ENCODE measurements at regions not wholly inside any gene's neighbourhood (a gene's known extent, or its start where the extent isn't known, plus 50 kb on each side); places are given as distances from the start of the nearest gene placed in this dataset.
"Not testable (repeated sequence)": the region's sequence is repeated elsewhere in the genome, so short reads cannot be mapped to it uniquely, and the experiment has no call there.

- intact Hi-C loops (cut with micrococcal nuclease; ENCODE audit: unreplicated experiment) = no loop called here
- H3K4me3 Mint-ChIP-seq (ENCODE audit: low read depth, unreplicated experiment) = no peak overlapping the region
- H3K9me3 Mint-ChIP-seq (ENCODE audit: low read depth, unreplicated experiment) = peaks cover 5% of the 10 kb centered on the region
- H3K27me3 Mint-ChIP-seq (ENCODE audit: unreplicated experiment) = no peaks in the 10 kb centered on the region
- BruUV-seq (replicated peaks) = no TSS peak
- CTCF ChIA-PET = no interaction called here
- H3K27ac Mint-ChIP-seq (ENCODE audit: unreplicated experiment) = no peak overlapping the region
- H3K4me1 Mint-ChIP-seq (ENCODE audit: low read depth, unreplicated experiment) = no peaks in the 10 kb centered on the region
- no peak for DNase-seq
- TF ChIP-seq CTCF (IDR thresholded peaks at IDR 0.05; ENCODE audit: unreplicated experiment) = no peak
- H3K36me3 Mint-ChIP-seq (ENCODE audit: insufficient read depth, unreplicated experiment) = no peaks in the 10 kb centered on the region
These were observed 391.9 kb downstream of the COG6 start for GRCh38 chr13:40047322-40047771.

- H3K4me3 Mint-ChIP-seq (ENCODE audit: low read depth, unreplicated experiment) = no peak overlapping the region
- intact Hi-C loops (cut with micrococcal nuclease; ENCODE audit: unreplicated experiment) = no loop called here
- no peak overlapping the region for H3K27ac Mint-ChIP-seq (ENCODE audit: unreplicated experiment)
- BruUV-seq (replicated peaks) = no TSS peak
- H3K36me3 Mint-ChIP-seq (ENCODE audit: insufficient read depth, unreplicated experiment) = no peaks in the 10 kb centered on the region
- no peaks in the 10 kb centered on the region for H3K27me3 Mint-ChIP-seq (ENCODE audit: unreplicated experiment)
- TF ChIP-seq CTCF (IDR thresholded peaks at IDR 0.05; ENCODE audit: unreplicated experiment) = no peak
- no peaks in the 10 kb centered on the region for H3K4me1 Mint-ChIP-seq (ENCODE audit: low read depth, unreplicated experiment)
- peaks cover 5% of the 10 kb centered on the region for H3K9me3 Mint-ChIP-seq (ENCODE audit: low read depth, unreplicated experiment)
- CTCF ChIA-PET = no interaction called here
- no peak for DNase-seq
These were observed 393.1 kb downstream of the COG6 start for GRCh38 chr13:40048551-40048950.

- no peaks in the 10 kb centered on the region for H3K27me3 Mint-ChIP-seq (ENCODE audit: unreplicated experiment)
- CTCF ChIA-PET = no interaction called here
- H3K4me1 Mint-ChIP-seq (ENCODE audit: low read depth, unreplicated experiment) = no peaks in the 10 kb centered on the region
These were observed 397.5 kb downstream of the COG6 start for GRCh38 chr13:40052954-40053353.

GRCh38 chr13:40053401-40053800 is 397.9 kb downstream of the COG6 start:
- no peak for TF ChIP-seq CTCF (IDR thresholded peaks at IDR 0.05; ENCODE audit: unreplicated experiment)
- Mint-ChIP-seq H3K27me3 (ENCODE audit: unreplicated experiment) (no peaks in the 10 kb centered on the region), H3K36me3 (ENCODE audit: insufficient read depth, unreplicated experiment) (no peaks in the 10 kb centered on the region), H3K27ac (ENCODE audit: unreplicated experiment) (no peak overlapping the region), H3K4me1 (ENCODE audit: low read depth, unreplicated experiment) (no peaks in the 10 kb centered on the region), H3K4me3 (ENCODE audit: low read depth, unreplicated experiment) (no peak overlapping the region), H3K9me3 (ENCODE audit: low read depth, unreplicated experiment) (peaks cover 5% of the 10 kb centered on the region)
- CTCF ChIA-PET = no interaction called here
- BruUV-seq (replicated peaks) = no TSS peak
- intact Hi-C loops (cut with micrococcal nuclease; ENCODE audit: unreplicated experiment) = no loop called here
- no peak for DNase-seq

More at GRCh38 chr13:40052954-40053353, 397.5 kb downstream of the COG6 start:
- Mint-ChIP-seq H3K9me3 (ENCODE audit: low read depth, unreplicated experiment) (peaks cover 5% of the 10 kb centered on the region), H3K36me3 (ENCODE audit: insufficient read depth, unreplicated experiment) (no peaks in the 10 kb centered on the region), H3K4me3 (ENCODE audit: low read depth, unreplicated experiment) (no peak overlapping the region), H3K27ac (ENCODE audit: unreplicated experiment) (no peak overlapping the region)
- no peak for TF ChIP-seq CTCF (IDR thresholded peaks at IDR 0.05; ENCODE audit: unreplicated experiment)
- no TSS peak for BruUV-seq (replicated peaks)
- DNase-seq = no peak
- intact Hi-C loops (cut with micrococcal nuclease; ENCODE audit: unreplicated experiment) = no loop called here

GRCh38 chr13:40054422-40054821 is 399.0 kb downstream of the COG6 start:
- BruUV-seq (replicated peaks); DNase-seq; H3K9me3 Mint-ChIP-seq (ENCODE audit: low read depth, unreplicated experiment); CTCF ChIA-PET; H3K27me3 Mint-ChIP-seq (ENCODE audit: unreplicated experiment); H3K4me1 Mint-ChIP-seq (ENCODE audit: low read depth, unreplicated experiment); H3K4me3 Mint-ChIP-seq (ENCODE audit: low read depth, unreplicated experiment); H3K36me3 Mint-ChIP-seq (ENCODE audit: insufficient read depth, unreplicated experiment); intact Hi-C loops (cut with micrococcal nuclease; ENCODE audit: unreplicated experiment); H3K27ac Mint-ChIP-seq (ENCODE audit: unreplicated experiment): not testable (repeated sequence)

Data from Calu3 (cell line).